Peyer's patch (tissue), 4 donors: ENCODE measurements at regions not wholly inside any gene's neighbourhood (a gene's known extent, or its start where the extent isn't known, plus 50 kb on each side); places are given as distances from the start of the nearest gene placed in this dataset.

ENCODE experiments used
- POLR2A ChIP-seq, 2 donors: fragments of 450-650 bp; IDR thresholded peaks; one replicate each; pipeline ENCODE4 v1.5.1; 2017; ENCODE audit warnings: antibody characterized with exemption in 2 of 2, mild to moderate bottlenecking in 2 of 2, moderate library complexity in 2 of 2
- TF ChIP-seq, protein P1 (sequence below), 6 experiments: fragments of 450-650 bp in 4 of 6; fragments of 200-600 bp in 2 of 6; sonication (generic) in 1 of 6; IDR thresholded peaks; one replicate each; pipeline ENCODE4 v1.5.1; 2017 to 2019; ENCODE audit warnings: antibody characterized with exemption in 6 of 6, mild to moderate bottlenecking in 3 of 6, moderate library complexity in 1 of 6

DNA sequence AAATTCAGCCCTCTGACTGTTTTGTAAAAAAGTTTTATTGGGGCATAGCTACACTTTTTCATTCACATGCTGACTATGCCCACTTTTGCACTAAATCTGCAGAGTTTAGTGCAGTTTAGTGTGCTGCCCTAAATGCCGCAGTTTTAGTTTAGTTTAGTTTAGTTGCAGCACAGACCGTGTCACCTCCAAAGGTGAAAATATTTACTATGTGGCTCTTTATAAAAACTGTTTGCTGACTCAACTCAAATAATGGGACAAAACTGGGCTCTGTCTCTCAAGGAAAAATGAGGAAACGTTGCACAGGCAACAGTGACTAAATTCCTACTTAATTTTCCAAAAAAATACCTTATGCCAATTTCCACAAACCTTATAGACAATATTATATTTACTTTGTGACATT is 314.2 kb downstream of the C4orf33 start:
- TF ChIP-seq, protein P1, sequence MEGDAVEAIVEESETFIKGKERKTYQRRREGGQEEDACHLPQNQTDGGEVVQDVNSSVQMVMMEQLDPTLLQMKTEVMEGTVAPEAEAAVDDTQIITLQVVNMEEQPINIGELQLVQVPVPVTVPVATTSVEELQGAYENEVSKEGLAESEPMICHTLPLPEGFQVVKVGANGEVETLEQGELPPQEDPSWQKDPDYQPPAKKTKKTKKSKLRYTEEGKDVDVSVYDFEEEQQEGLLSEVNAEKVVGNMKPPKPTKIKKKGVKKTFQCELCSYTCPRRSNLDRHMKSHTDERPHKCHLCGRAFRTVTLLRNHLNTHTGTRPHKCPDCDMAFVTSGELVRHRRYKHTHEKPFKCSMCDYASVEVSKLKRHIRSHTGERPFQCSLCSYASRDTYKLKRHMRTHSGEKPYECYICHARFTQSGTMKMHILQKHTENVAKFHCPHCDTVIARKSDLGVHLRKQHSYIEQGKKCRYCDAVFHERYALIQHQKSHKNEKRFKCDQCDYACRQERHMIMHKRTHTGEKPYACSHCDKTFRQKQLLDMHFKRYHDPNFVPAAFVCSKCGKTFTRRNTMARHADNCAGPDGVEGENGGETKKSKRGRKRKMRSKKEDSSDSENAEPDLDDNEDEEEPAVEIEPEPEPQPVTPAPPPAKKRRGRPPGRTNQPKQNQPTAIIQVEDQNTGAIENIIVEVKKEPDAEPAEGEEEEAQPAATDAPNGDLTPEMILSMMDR (IDR thresholded peaks at IDR 0.05): no peak
- no peak for TF ChIP-seq POLR2A (IDR thresholded peaks at IDR 0.05)
